Panc1 (cell line): ENCODE measurements at regions not wholly inside any gene's neighbourhood (a gene's known extent, or its start where the extent isn't known, plus 50 kb on each side); places are given as distances from the start of the nearest gene placed in this dataset.
A peak's percentile ranks its signal among the peaks of the same experiment; 100 is the strongest.

Source experiments
- ATAC-seq: fragments of 200-7000 bp; cut with Tn5 transposase; 2 replicates; pipeline ENCODE4 v1.9.1; 2020; ENCODE audit warnings: mild to moderate bottlenecking, moderate library complexity
- BruUV-seq: library from RNA; stranded (reverse); fragments of 400-500 nt; replicated peaks from 2 replicates; lab custom pipeline; 2021; lab: Mats Ljungman, UMichigan
- CTCF ChIA-PET: fragments of 300-600 bp; sonication (Branson Sonifier 250); formaldehyde crosslinking; loops from one replicate; lab custom pipeline; 2022; ENCODE audit warnings: antibody characterized with exemption; lab: Charles Lee
- POLR2A ChIA-PET: fragments of 300-600 bp; sonication (Branson Sonifier 250); formaldehyde crosslinking; loops from one replicate; lab custom pipeline; 2022; ENCODE audit warnings: antibody characterized with exemption; lab: Charles Lee
- DNase-seq: peaks from one replicate; pipeline ENCODE4 v3.0.0-alpha.2; 2010; ENCODE audit warnings: low read depth, low spot score
- H3K27ac ChIP-seq: 2 replicates; pipeline ENCODE4 v1.5.1; 2011; ENCODE audit warnings: mild to moderate bottlenecking, low read length, inconsistent platforms
- H3K27me3 ChIP-seq: fragments of 200-500 bp; sonication (Bioruptor generic); 2 replicates; pipeline ENCODE4 v1.6.0; 2014; ENCODE audit warnings: low read length, inconsistent platforms; ENCODE audit not compliant: control insufficient read depth, insufficient read depth
- H3K36me3 ChIP-seq: fragments of 200-500 bp; sonication (Bioruptor generic); 2 replicates; pipeline ENCODE4 v1.5.1; 2014; ENCODE audit warnings: inconsistent platforms, mild to moderate bottlenecking, low read length, moderate library complexity; ENCODE audit not compliant: control insufficient read depth, insufficient read depth
- H3K4me1 ChIP-seq: 2 replicates; pipeline ENCODE4 v1.5.1; 2011; ENCODE audit warnings: inconsistent platforms, mild to moderate bottlenecking, low read length, moderate library complexity; ENCODE audit not compliant: control insufficient read depth, insufficient read depth
- H3K4me3 ChIP-seq, 2 experiments: 2 replicates each; pipeline ENCODE4 v1.5.1; 2011 to 2012; ENCODE audit warnings: low read depth in 2 of 2, low read length in 2 of 2, mild to moderate bottlenecking in 2 of 2, inconsistent platforms in 1 of 2, moderate library complexity in 1 of 2
- H3K9me3 ChIP-seq: fragments of 200-500 bp; sonication (Bioruptor generic); 2 replicates; pipeline ENCODE4 v1.5.1; 2014; ENCODE audit warnings: low read depth, mild to moderate bottlenecking, inconsistent platforms, low read length, moderate library complexity; ENCODE audit not compliant: control insufficient read depth, insufficient read depth
- POLR2AphosphoS5 ChIP-seq: IDR thresholded peaks from 2 replicates; pipeline ENCODE4 v1.6.1; 2012; ENCODE audit warnings: mild to moderate bottlenecking, low read depth, low read length, moderate library complexity
- SIN3A ChIP-seq: IDR thresholded peaks from 2 replicates; pipeline ENCODE4 v1.6.1; 2012; ENCODE audit warnings: low read depth, mild to moderate bottlenecking, low read length, moderate library complexity, borderline replicate concordance; ENCODE audit not compliant: insufficient read depth
- TCF7L2 ChIP-seq: IDR thresholded peaks from 2 replicates; pipeline ENCODE4 v1.6.1; 2011; ENCODE audit warnings: mild to moderate bottlenecking, low read depth, low read length, inconsistent platforms
- in situ Hi-C: cut with HindIII; loops from 2 replicates; pipeline ENCODE4 v1.10.0; 2016; ENCODE audit warnings: low sequenced_read_pairs, low pct_unique_long_range_greater_than_20kb
- intact Hi-C: fragments of 100-400 bp; cut with micrococcal nuclease; formaldehyde crosslinking; loops from one replicate; pipeline ENCODE4 v1.10.0; 2022; ENCODE audit not compliant: unreplicated experiment
- TF ChIP-seq, protein P1 (sequence below), 2 experiments: IDR thresholded peaks; 2 replicates each; pipeline ENCODE4 v1.6.1; 2011 to 2012; ENCODE audit warnings: low read depth in 2 of 2, control low read depth in 1 of 2, low read length in 1 of 2, mild to moderate bottlenecking in 1 of 2, moderate library complexity in 1 of 2; ENCODE audit not compliant: insufficient read depth in 1 of 2
- TF ChIP-seq, protein P2 (sequence below): fragments of 450-650 bp; IDR thresholded peaks from 2 replicates; pipeline ENCODE4 v1.5.1; 2017; ENCODE audit warnings: mild to moderate bottlenecking

DNA sequence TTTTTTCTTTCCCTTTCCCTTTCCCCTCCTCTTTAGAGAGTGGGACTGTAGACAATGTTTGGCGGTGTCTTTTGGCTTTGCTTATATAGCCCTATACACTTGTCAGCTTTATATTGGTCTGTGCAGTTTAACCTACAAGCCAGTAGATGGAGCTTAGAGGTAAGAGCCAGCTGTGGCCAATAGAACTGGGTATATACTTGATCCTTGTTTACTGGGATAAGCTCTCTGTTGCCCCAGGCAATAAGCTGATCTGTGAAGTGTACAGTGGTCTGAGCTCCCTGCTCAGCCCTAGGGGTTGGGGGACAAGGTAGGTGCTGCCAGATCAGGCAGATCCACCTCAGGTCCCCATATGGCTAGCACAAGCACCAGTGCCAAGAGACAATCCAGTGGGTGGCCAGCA, 434.1 kb downstream of the NOVA1 start:
- intact Hi-C loops (no loop called here), in situ Hi-C loops (no loop called here)

DNA sequence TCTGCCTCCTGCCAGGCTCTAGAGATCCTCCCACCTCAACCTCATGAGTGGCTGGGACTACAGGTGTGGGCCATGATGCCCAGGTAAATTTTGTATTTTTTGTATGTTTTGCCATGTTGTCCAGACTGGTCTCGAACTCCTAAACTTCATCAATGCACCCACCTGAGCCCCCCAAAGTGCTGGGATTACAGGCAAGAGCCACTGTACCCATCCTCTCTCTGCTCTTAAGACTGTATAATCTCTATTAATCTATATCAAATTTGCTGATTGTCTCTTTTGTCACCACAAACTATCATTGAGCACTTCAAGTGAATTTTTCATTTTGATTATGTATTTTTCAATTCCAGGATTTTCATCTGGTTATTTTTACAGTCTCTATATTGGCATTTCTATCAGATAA, 440.3 kb downstream of the NOVA1 start:
- no peaks in the 10 kb centered on the region for H3K4me1 ChIP-seq
- no peaks in the 10 kb centered on the region for H3K27me3 ChIP-seq
- ChIA-PET CTCF (no interaction called here), POLR2A (no interaction called here)
- DNase-seq (no peak), ATAC-seq (no peak)
- intact Hi-C loops = no loop called here
- H3K9me3 ChIP-seq = no peaks in the 10 kb centered on the region
- H3K36me3 ChIP-seq = no peaks in the 10 kb centered on the region
- TF ChIP-seq, protein P1, sequence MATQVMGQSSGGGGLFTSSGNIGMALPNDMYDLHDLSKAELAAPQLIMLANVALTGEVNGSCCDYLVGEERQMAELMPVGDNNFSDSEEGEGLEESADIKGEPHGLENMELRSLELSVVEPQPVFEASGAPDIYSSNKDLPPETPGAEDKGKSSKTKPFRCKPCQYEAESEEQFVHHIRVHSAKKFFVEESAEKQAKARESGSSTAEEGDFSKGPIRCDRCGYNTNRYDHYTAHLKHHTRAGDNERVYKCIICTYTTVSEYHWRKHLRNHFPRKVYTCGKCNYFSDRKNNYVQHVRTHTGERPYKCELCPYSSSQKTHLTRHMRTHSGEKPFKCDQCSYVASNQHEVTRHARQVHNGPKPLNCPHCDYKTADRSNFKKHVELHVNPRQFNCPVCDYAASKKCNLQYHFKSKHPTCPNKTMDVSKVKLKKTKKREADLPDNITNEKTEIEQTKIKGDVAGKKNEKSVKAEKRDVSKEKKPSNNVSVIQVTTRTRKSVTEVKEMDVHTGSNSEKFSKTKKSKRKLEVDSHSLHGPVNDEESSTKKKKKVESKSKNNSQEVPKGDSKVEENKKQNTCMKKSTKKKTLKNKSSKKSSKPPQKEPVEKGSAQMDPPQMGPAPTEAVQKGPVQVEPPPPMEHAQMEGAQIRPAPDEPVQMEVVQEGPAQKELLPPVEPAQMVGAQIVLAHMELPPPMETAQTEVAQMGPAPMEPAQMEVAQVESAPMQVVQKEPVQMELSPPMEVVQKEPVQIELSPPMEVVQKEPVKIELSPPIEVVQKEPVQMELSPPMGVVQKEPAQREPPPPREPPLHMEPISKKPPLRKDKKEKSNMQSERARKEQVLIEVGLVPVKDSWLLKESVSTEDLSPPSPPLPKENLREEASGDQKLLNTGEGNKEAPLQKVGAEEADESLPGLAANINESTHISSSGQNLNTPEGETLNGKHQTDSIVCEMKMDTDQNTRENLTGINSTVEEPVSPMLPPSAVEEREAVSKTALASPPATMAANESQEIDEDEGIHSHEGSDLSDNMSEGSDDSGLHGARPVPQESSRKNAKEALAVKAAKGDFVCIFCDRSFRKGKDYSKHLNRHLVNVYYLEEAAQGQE (IDR thresholded peaks at IDR 0.05; ENCODE audit: insufficient read depth in 1 of 2, low read depth in 2 of 2, low read length in 1 of 2) = no peak
- TF ChIP-seq POLR2AphosphoS5 (no peak), SIN3A (no peak)
- TF ChIP-seq, protein P2, sequence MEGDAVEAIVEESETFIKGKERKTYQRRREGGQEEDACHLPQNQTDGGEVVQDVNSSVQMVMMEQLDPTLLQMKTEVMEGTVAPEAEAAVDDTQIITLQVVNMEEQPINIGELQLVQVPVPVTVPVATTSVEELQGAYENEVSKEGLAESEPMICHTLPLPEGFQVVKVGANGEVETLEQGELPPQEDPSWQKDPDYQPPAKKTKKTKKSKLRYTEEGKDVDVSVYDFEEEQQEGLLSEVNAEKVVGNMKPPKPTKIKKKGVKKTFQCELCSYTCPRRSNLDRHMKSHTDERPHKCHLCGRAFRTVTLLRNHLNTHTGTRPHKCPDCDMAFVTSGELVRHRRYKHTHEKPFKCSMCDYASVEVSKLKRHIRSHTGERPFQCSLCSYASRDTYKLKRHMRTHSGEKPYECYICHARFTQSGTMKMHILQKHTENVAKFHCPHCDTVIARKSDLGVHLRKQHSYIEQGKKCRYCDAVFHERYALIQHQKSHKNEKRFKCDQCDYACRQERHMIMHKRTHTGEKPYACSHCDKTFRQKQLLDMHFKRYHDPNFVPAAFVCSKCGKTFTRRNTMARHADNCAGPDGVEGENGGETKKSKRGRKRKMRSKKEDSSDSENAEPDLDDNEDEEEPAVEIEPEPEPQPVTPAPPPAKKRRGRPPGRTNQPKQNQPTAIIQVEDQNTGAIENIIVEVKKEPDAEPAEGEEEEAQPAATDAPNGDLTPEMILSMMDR = no peak
- BruUV-seq = no TSS peak
- no peak overlapping the region for H3K27ac ChIP-seq
- in situ Hi-C loops = no loop called here
- H3K4me3 ChIP-seq = no peak overlapping the region

More for the DNA sequence above, 434.1 kb downstream of the NOVA1 start:
- ChIA-PET CTCF (no interaction called here), POLR2A (no interaction called here)
- no peak overlapping the region for H3K27ac ChIP-seq
- H3K9me3 ChIP-seq = no peaks in the 10 kb centered on the region
- no peaks in the 10 kb centered on the region for H3K4me1 ChIP-seq
- TF ChIP-seq, protein P1 (IDR thresholded peaks at IDR 0.05; ENCODE audit: insufficient read depth in 1 of 2, low read depth in 2 of 2, low read length in 1 of 2) = no peak
- no peak for TF ChIP-seq SIN3A
- TF ChIP-seq TCF7L2 = no peak
- TF ChIP-seq POLR2AphosphoS5 = no peak
- TF ChIP-seq, protein P2 = peak; percentile 28; the same call in 1 of the 2 replicates
- no peaks in the 10 kb centered on the region for H3K27me3 ChIP-seq
- ATAC-seq (no peak), DNase-seq (no peak)
- H3K36me3 ChIP-seq = no peaks in the 10 kb centered on the region
- H3K4me3 ChIP-seq = no peak overlapping the region
- BruUV-seq = no TSS peak
